Muscle of leg (tissue), 3 donors: ENCODE measurements at regions not wholly inside any gene's neighbourhood (a gene's known extent, or its start where the extent isn't known, plus 50 kb on each side); places are given as distances from the start of the nearest gene placed in this dataset.

ENCODE experiments used
- DNase-seq: peaks from one replicate; pipeline ENCODE4 v3.0.0; 2013
- H3K27ac ChIP-seq: one replicate; pipeline ENCODE4 v1.5.1; 2013; ENCODE audit warnings: mild to moderate bottlenecking, low read length, control low read depth
- H3K27me3 ChIP-seq: one replicate; pipeline ENCODE4 v1.6.1; 2013; ENCODE audit warnings: low read length; ENCODE audit not compliant: control insufficient read depth, insufficient read depth
- H3K36me3 ChIP-seq: one replicate; pipeline ENCODE4 v1.6.1; 2013; ENCODE audit warnings: low read length; ENCODE audit not compliant: control insufficient read depth, insufficient read depth
- H3K4me1 ChIP-seq: one replicate; pipeline ENCODE4 v1.6.1; 2013; ENCODE audit warnings: low read length; ENCODE audit not compliant: control insufficient read depth, insufficient read depth
- H3K4me3 ChIP-seq: one replicate; pipeline ENCODE4 v1.5.1; 2013; ENCODE audit warnings: low read length, control low read depth
- H3K9me3 ChIP-seq: replicated peaks from 2 replicates; pipeline ENCODE4 v1.6.1; 2013; ENCODE audit warnings: low read depth, low read length; ENCODE audit not compliant: control insufficient read depth
- WGBS: methylation state at CpG from one replicate; pipeline ENCODE4 v1.1.5; 2013; ENCODE audit warnings: missing lambda C conversion rate; ENCODE audit not compliant: insufficient coverage; 5-methylcytosine and 5-hydroxymethylcytosine counted together

- Histone ChIP-seq H3K36me3 (no peaks in the 10 kb centered on the region), H3K27ac (no peak overlapping the region), H3K9me3 (peaks cover 2% of the 10 kb centered on the region), H3K27me3 (no peaks in the 10 kb centered on the region), H3K4me1 (no peaks in the 10 kb centered on the region), H3K4me3 (no peak overlapping the region)
- no peak for DNase-seq
- 83% methylated on average over 17 of the region's 26 CpGs for WGBS
Measured at GRCh38 chr22:48602805-48603518, 1224.7 kb downstream of the BRD1 start.

GRCh38 chr22:48600681-48601080 lies 1227.0 kb downstream of the BRD1 start:
- peaks cover 2% of the 10 kb centered on the region for H3K9me3 ChIP-seq
- no peak overlapping the region for H3K27ac ChIP-seq
- no peaks in the 10 kb centered on the region for H3K4me1 ChIP-seq
- no peak overlapping the region for H3K4me3 ChIP-seq
- no peaks in the 10 kb centered on the region for H3K27me3 ChIP-seq
- DNase-seq: no peak
- WGBS: 87% methylated on average over 17 of the region's 27 CpGs
- H3K36me3 ChIP-seq: no peaks in the 10 kb centered on the region

- H3K4me3 ChIP-seq: no peak overlapping the region
- WGBS: 87% methylated on average over 13 of the region's 17 CpGs
- DNase-seq: no peak
- peaks cover under 1% of the 10 kb centered on the region for H3K27me3 ChIP-seq
- H3K4me1 ChIP-seq: no peaks in the 10 kb centered on the region
- H3K27ac ChIP-seq: no peak overlapping the region
- H3K9me3 ChIP-seq: peaks cover 2% of the 10 kb centered on the region
- H3K36me3 ChIP-seq: no peaks in the 10 kb centered on the region
Measured at GRCh38 chr22:48600171-48600570, 1227.5 kb downstream of the BRD1 start.

- H3K36me3 ChIP-seq: no peaks in the 10 kb centered on the region
- DNase-seq: no peak
- 85% methylated on average over 8 of the region's 10 CpGs for WGBS
- no peak overlapping the region for H3K27ac ChIP-seq
- peaks cover 2% of the 10 kb centered on the region for H3K27me3 ChIP-seq
- no peaks in the 10 kb centered on the region for H3K4me1 ChIP-seq
- peaks cover 2% of the 10 kb centered on the region for H3K9me3 ChIP-seq
- H3K4me3 ChIP-seq: no peak overlapping the region
Measured at GRCh38 chr22:48599346-48599745, 1228.3 kb downstream of the BRD1 start.

GRCh38 chr22:48596111-48596850 lies 1231.4 kb downstream of the BRD1 start:
- H3K9me3 ChIP-seq: peaks cover 2% of the 10 kb centered on the region
- H3K4me1 ChIP-seq: no peaks in the 10 kb centered on the region
- 76% methylated on average over 15 of the region's 24 CpGs for WGBS
- no peak for DNase-seq
- H3K36me3 ChIP-seq: no peaks in the 10 kb centered on the region
- H3K4me3 ChIP-seq: no peak overlapping the region
- no peak overlapping the region for H3K27ac ChIP-seq
- H3K27me3 ChIP-seq: peaks cover 2% of the 10 kb centered on the region

- H3K36me3 ChIP-seq: no peaks in the 10 kb centered on the region
- no peak overlapping the region for H3K4me3 ChIP-seq
- peaks cover 2% of the 10 kb centered on the region for H3K27me3 ChIP-seq
- 75% methylated on average over 7 of the region's 10 CpGs for WGBS
- no peak for DNase-seq
- no peak overlapping the region for H3K27ac ChIP-seq
- peaks cover 2% of the 10 kb centered on the region for H3K9me3 ChIP-seq
- no peaks in the 10 kb centered on the region for H3K4me1 ChIP-seq
Measured at GRCh38 chr22:48595511-48595905, 1232.2 kb downstream of the BRD1 start.

GRCh38 chr22:48594757-48595510 lies 1232.7 kb downstream of the BRD1 start:
- no peak overlapping the region for H3K27ac ChIP-seq
- 71% methylated on average over 14 of the region's 19 CpGs for WGBS
- peaks cover 2% of the 10 kb centered on the region for H3K9me3 ChIP-seq
- H3K4me1 ChIP-seq: no peaks in the 10 kb centered on the region
- no peak overlapping the region for H3K4me3 ChIP-seq
- H3K36me3 ChIP-seq: no peaks in the 10 kb centered on the region
- H3K27me3 ChIP-seq: peaks cover 2% of the 10 kb centered on the region
- DNase-seq: no peak

- no peaks in the 10 kb centered on the region for H3K36me3 ChIP-seq
Measured at GRCh38 chr22:48594016-48594756, 1233.5 kb downstream of the BRD1 start.

GRCh38 chr22:48593551-48593950 lies 1234.1 kb downstream of the BRD1 start:
- no peak overlapping the region for H3K4me3 ChIP-seq
- no peak for DNase-seq
- no peak overlapping the region for H3K27ac ChIP-seq
- 89% methylated on average over 12 of the region's 15 CpGs for WGBS
- peaks cover 2% of the 10 kb centered on the region for H3K27me3 ChIP-seq
- H3K36me3 ChIP-seq: no peaks in the 10 kb centered on the region
- peaks cover 2% of the 10 kb centered on the region for H3K9me3 ChIP-seq
- no peaks in the 10 kb centered on the region for H3K4me1 ChIP-seq

More at GRCh38 chr22:48594016-48594756, 1233.5 kb downstream of the BRD1 start:
- Histone ChIP-seq H3K4me1 (no peaks in the 10 kb centered on the region), H3K27ac (no peak overlapping the region), H3K4me3 (no peak overlapping the region), H3K27me3 (peaks cover 2% of the 10 kb centered on the region), H3K9me3 (peaks cover 2% of the 10 kb centered on the region)
- DNase-seq: no peak
- WGBS: 75% methylated on average over 19 of the region's 21 CpGs
